DND-41 (cell line): ENCODE measurements at regions not wholly inside any gene's neighbourhood (a gene's known extent, or its start where the extent isn't known, plus 50 kb on each side); places are given as distances from the start of the nearest gene placed in this dataset.

Experiments used
- ATAC-seq: fragments of 200-7000 bp; cut with Tn5 transposase; 3 replicates; pipeline ENCODE4 v1.9.1; 2021; ENCODE audit warnings: low read depth; ENCODE audit not compliant: insufficient read depth
- DNase-seq: peaks from one replicate; pipeline ENCODE4 v3.0.0-alpha.2; 2020
- H2AFZ ChIP-seq: 2 replicates; pipeline ENCODE4 v1.6.0; 2012; ENCODE audit warnings: low read depth, low read length
- H3K27ac ChIP-seq: 2 replicates; pipeline ENCODE4 v1.5.1; 2012; ENCODE audit warnings: low read length, inconsistent platforms
- H3K27me3 ChIP-seq: fragments of 200-600 bp; sonication (generic); 2 replicates; pipeline ENCODE4 v1.6.0; 2012; ENCODE audit warnings: low read length, mild to moderate bottlenecking, inconsistent platforms; ENCODE audit not compliant: insufficient read depth, poor library complexity
- H3K36me3 ChIP-seq: 2 replicates; pipeline ENCODE4 v1.5.1; 2012; ENCODE audit warnings: low read length, inconsistent platforms; ENCODE audit not compliant: insufficient read depth
- H3K4me1 ChIP-seq: 2 replicates; pipeline ENCODE4 v1.5.1; 2012; ENCODE audit warnings: mild to moderate bottlenecking, low read length; ENCODE audit not compliant: insufficient read depth
- H3K4me2 ChIP-seq: 2 replicates; pipeline ENCODE4 v1.6.0; 2012; ENCODE audit warnings: mild to moderate bottlenecking, moderate library complexity, low read length, inconsistent platforms; ENCODE audit not compliant: insufficient read depth
- H3K4me3 ChIP-seq, 2 experiments: fragments of 200-600 bp in 1 of 2; shearing (Covaris generic) in 1 of 2; 2 replicates each; pipeline ENCODE4 v1.5.1; 2012 to 2016; ENCODE audit warnings: inconsistent platforms in 2 of 2, low read length in 2 of 2, mild to moderate bottlenecking in 2 of 2, low read depth in 1 of 2, moderate library complexity in 1 of 2
- H3K79me2 ChIP-seq: 2 replicates; pipeline ENCODE4 v1.6.0; 2012; ENCODE audit warnings: low read length, inconsistent platforms; ENCODE audit not compliant: insufficient read depth
- H3K9ac ChIP-seq: 2 replicates; pipeline ENCODE4 v1.6.0; 2012; ENCODE audit warnings: low read depth, mild to moderate bottlenecking, inconsistent platforms, low read length, moderate library complexity
- H3K9me3 ChIP-seq: 2 replicates; pipeline ENCODE4 v1.5.1; 2012; ENCODE audit warnings: low read length, moderate library complexity, mild to moderate bottlenecking, inconsistent platforms; ENCODE audit not compliant: insufficient read depth, severe bottlenecking
- H4K20me1 ChIP-seq: 2 replicates; pipeline ENCODE4 v1.6.0; 2012; ENCODE audit warnings: low read length; ENCODE audit not compliant: insufficient read depth
- EZH2 ChIP-seq: IDR thresholded peaks from 3 replicates; pipeline ENCODE4 v1.6.1; 2012; ENCODE audit warnings: borderline replicate concordance, low read depth, mild to moderate bottlenecking, moderate library complexity, low read length, inconsistent platforms; ENCODE audit not compliant: severe bottlenecking
- TF ChIP-seq, protein P1 (sequence below): IDR thresholded peaks from 2 replicates; pipeline ENCODE4 v1.5.1; 2012; ENCODE audit warnings: borderline replicate concordance, low read length, moderate library complexity, mild to moderate bottlenecking; ENCODE audit not compliant: poor library complexity, severe bottlenecking; ENCODE audit errors: extremely low read depth

DNA sequence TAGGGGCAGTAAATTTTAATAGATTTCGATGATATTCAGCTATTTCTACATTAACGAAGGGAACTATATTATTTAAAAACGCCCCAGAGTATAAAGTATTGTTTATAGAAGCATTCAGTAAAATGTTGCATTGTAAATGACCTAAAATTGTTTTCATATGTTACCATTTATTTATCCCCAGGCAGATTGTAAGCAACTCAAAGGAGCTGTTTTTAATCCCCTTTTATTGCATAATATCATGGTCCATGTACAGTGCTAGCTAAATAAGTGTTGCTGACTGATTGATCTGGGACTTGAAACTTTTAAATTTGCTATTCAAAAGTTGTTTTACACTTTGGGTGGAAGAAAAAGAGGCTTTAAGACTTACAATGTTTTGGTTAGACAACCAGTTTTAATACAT lies 199.0 kb upstream of the SLC38A2 start:
- Histone ChIP-seq H3K27me3 (no peaks in the 10 kb centered on the region), H3K4me2 (no peak overlapping the region), H3K27ac (no peak overlapping the region), H4K20me1 (no peaks in the 10 kb centered on the region), H2AFZ (no peak overlapping the region), H3K79me2 (no peaks in the 10 kb centered on the region; the same call in 1 of the 2 replicates), H3K9ac (no peak overlapping the region), H3K36me3 (no peaks in the 10 kb centered on the region), H3K9me3 (peaks cover 17% of the 10 kb centered on the region), H3K4me1 (no peaks in the 10 kb centered on the region), H3K4me3 (no peak overlapping the region; a peak in 1 of 4 replicates)
- DNase-seq (no peak), ATAC-seq (no peak)
- no peak for TF ChIP-seq EZH2
- TF ChIP-seq, protein P1, sequence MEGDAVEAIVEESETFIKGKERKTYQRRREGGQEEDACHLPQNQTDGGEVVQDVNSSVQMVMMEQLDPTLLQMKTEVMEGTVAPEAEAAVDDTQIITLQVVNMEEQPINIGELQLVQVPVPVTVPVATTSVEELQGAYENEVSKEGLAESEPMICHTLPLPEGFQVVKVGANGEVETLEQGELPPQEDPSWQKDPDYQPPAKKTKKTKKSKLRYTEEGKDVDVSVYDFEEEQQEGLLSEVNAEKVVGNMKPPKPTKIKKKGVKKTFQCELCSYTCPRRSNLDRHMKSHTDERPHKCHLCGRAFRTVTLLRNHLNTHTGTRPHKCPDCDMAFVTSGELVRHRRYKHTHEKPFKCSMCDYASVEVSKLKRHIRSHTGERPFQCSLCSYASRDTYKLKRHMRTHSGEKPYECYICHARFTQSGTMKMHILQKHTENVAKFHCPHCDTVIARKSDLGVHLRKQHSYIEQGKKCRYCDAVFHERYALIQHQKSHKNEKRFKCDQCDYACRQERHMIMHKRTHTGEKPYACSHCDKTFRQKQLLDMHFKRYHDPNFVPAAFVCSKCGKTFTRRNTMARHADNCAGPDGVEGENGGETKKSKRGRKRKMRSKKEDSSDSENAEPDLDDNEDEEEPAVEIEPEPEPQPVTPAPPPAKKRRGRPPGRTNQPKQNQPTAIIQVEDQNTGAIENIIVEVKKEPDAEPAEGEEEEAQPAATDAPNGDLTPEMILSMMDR, result no peak

GRCh38 chr12:46569826-46570439 lies 197.4 kb upstream of the SLC38A2 start:
- H3K36me3 ChIP-seq, result no peaks in the 10 kb centered on the region
- DNase-seq (no peak), ATAC-seq (no peak)
- no peak overlapping the region for H3K4me3 ChIP-seq
- no peaks in the 10 kb centered on the region; the same call in 1 of the 2 replicates for H3K79me2 ChIP-seq
- H3K9me3 ChIP-seq, result peaks cover 25% of the 10 kb centered on the region
- no peak overlapping the region for H3K4me2 ChIP-seq
- H4K20me1 ChIP-seq, result no peaks in the 10 kb centered on the region
- H3K27me3 ChIP-seq, result no peaks in the 10 kb centered on the region
- no peak overlapping the region for H3K9ac ChIP-seq
- 0 out of 2 replicates have a peak overlapping the region, but pooled peaks have one; percentile 36 for H2AFZ ChIP-seq
- H3K27ac ChIP-seq, result no peak overlapping the region
- H3K4me1 ChIP-seq, result no peaks in the 10 kb centered on the region
- TF ChIP-seq, protein P1, result no peak
- no peak for TF ChIP-seq EZH2

- Histone ChIP-seq H3K27ac (no peak overlapping the region), H3K4me1 (no peaks in the 10 kb centered on the region), H3K27me3 (no peaks in the 10 kb centered on the region), H3K4me3 (no peak overlapping the region), H3K79me2 (no peaks in the 10 kb centered on the region; the same call in 1 of the 2 replicates), H2AFZ (no peak overlapping the region), H3K4me2 (no peak overlapping the region), H3K9me3 (peaks cover 25% of the 10 kb centered on the region), H3K9ac (no peak overlapping the region), H4K20me1 (no peaks in the 10 kb centered on the region), H3K36me3 (no peaks in the 10 kb centered on the region)
- TF ChIP-seq EZH2, result no peak
- TF ChIP-seq, protein P1, result no peak
- ATAC-seq (no peak), DNase-seq (no peak)
These were observed 195.1 kb upstream of the SLC38A2 start for GRCh38 chr12:46567667-46568066.
